ENCODE measurements at regions not wholly inside any gene's neighbourhood (a gene's known extent, or its start where the extent isn't known, plus 50 kb on each side); places are given as distances from the start of the nearest gene placed in this dataset.

GRCh38 chr3:151593928-151594327 is 133.1 kb upstream of the IGSF10 start:
- H3K36me3 ChIP-seq (ENCODE audit: control insufficient read depth in 2 of 2, insufficient read depth in 1 of 2, low read length in 2 of 2) = no peaks in the 10 kb centered on the region
- TF ChIP-seq, protein P1, sequence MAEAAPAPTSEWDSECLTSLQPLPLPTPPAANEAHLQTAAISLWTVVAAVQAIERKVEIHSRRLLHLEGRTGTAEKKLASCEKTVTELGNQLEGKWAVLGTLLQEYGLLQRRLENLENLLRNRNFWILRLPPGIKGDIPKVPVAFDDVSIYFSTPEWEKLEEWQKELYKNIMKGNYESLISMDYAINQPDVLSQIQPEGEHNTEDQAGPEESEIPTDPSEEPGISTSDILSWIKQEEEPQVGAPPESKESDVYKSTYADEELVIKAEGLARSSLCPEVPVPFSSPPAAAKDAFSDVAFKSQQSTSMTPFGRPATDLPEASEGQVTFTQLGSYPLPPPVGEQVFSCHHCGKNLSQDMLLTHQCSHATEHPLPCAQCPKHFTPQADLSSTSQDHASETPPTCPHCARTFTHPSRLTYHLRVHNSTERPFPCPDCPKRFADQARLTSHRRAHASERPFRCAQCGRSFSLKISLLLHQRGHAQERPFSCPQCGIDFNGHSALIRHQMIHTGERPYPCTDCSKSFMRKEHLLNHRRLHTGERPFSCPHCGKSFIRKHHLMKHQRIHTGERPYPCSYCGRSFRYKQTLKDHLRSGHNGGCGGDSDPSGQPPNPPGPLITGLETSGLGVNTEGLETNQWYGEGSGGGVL (tag by site-specific recombination; IDR thresholded peaks at IDR 0.05) = no peak
- TF ChIP-seq SETDB1 (IDR thresholded peaks at IDR 0.05; ENCODE audit: insufficient read length, low read length) = no peak
- no peak for TF ChIP-seq ZNF10 (tag by site-specific recombination; IDR thresholded peaks at IDR 0.05)
- TF ChIP-seq ZNF544 (tag by site-specific recombination; IDR thresholded peaks at IDR 0.05) = no peak
- TF ChIP-seq ZNF174 (tag by site-specific recombination; IDR thresholded peaks at IDR 0.05) = no peak
- TF ChIP-seq, protein P2, sequence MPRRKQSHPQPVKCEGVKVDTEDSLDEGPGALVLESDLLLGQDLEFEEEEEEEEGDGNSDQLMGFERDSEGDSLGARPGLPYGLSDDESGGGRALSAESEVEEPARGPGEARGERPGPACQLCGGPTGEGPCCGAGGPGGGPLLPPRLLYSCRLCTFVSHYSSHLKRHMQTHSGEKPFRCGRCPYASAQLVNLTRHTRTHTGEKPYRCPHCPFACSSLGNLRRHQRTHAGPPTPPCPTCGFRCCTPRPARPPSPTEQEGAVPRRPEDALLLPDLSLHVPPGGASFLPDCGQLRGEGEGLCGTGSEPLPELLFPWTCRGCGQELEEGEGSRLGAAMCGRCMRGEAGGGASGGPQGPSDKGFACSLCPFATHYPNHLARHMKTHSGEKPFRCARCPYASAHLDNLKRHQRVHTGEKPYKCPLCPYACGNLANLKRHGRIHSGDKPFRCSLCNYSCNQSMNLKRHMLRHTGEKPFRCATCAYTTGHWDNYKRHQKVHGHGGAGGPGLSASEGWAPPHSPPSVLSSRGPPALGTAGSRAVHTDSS (tag by site-specific recombination; IDR thresholded peaks at IDR 0.05) = no peak
- TF ChIP-seq, protein P3, sequence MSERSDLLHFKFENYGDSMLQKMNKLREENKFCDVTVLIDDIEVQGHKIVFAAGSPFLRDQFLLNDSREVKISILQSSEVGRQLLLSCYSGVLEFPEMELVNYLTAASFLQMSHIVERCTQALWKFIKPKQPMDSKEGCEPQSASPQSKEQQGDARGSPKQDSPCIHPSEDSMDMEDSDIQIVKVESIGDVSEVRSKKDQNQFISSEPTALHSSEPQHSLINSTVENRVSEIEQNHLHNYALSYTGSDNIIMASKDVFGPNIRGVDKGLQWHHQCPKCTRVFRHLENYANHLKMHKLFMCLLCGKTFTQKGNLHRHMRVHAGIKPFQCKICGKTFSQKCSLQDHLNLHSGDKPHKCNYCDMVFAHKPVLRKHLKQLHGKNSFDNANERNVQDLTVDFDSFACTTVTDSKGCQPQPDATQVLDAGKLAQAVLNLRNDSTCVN (tag by site-specific recombination; optimal IDR thresholded peaks at IDR 0.05) = no peak
- TF ChIP-seq ZNF239 (tag by site-specific recombination; IDR thresholded peaks at IDR 0.05) = no peak
- no peak for TF ChIP-seq ZBTB11 (tag by site-specific recombination; conservative IDR thresholded peaks at IDR 0.05; ENCODE audit: low read depth)
- no peak for TF ChIP-seq KLF9 (tag by site-specific recombination; IDR thresholded peaks at IDR 0.05; ENCODE audit: low read depth)
- TF ChIP-seq SCRT1 (tag by site-specific recombination; IDR thresholded peaks at IDR 0.05; ENCODE audit: borderline replicate concordance) = no peak
- no peak for TF ChIP-seq KLF16 (tag by site-specific recombination; IDR thresholded peaks at IDR 0.05)
- TF ChIP-seq, protein P4, sequence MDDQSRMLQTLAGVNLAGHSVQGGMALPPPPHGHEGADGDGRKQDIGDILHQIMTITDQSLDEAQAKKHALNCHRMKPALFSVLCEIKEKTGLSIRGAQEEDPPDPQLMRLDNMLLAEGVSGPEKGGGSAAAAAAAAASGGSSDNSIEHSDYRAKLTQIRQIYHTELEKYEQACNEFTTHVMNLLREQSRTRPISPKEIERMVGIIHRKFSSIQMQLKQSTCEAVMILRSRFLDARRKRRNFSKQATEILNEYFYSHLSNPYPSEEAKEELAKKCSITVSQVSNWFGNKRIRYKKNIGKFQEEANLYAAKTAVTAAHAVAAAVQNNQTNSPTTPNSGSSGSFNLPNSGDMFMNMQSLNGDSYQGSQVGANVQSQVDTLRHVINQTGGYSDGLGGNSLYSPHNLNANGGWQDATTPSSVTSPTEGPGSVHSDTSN (CRISPR knock-in tag; IDR thresholded peaks at IDR 0.05) = no peak
- no peak for TF ChIP-seq SALL2 (tag by site-specific recombination; IDR thresholded peaks at IDR 0.05; ENCODE audit: borderline replicate concordance)
- no peak for TF ChIP-seq OSR2 (tag by site-specific recombination; IDR thresholded peaks at IDR 0.05)
- TF ChIP-seq, protein P5, sequence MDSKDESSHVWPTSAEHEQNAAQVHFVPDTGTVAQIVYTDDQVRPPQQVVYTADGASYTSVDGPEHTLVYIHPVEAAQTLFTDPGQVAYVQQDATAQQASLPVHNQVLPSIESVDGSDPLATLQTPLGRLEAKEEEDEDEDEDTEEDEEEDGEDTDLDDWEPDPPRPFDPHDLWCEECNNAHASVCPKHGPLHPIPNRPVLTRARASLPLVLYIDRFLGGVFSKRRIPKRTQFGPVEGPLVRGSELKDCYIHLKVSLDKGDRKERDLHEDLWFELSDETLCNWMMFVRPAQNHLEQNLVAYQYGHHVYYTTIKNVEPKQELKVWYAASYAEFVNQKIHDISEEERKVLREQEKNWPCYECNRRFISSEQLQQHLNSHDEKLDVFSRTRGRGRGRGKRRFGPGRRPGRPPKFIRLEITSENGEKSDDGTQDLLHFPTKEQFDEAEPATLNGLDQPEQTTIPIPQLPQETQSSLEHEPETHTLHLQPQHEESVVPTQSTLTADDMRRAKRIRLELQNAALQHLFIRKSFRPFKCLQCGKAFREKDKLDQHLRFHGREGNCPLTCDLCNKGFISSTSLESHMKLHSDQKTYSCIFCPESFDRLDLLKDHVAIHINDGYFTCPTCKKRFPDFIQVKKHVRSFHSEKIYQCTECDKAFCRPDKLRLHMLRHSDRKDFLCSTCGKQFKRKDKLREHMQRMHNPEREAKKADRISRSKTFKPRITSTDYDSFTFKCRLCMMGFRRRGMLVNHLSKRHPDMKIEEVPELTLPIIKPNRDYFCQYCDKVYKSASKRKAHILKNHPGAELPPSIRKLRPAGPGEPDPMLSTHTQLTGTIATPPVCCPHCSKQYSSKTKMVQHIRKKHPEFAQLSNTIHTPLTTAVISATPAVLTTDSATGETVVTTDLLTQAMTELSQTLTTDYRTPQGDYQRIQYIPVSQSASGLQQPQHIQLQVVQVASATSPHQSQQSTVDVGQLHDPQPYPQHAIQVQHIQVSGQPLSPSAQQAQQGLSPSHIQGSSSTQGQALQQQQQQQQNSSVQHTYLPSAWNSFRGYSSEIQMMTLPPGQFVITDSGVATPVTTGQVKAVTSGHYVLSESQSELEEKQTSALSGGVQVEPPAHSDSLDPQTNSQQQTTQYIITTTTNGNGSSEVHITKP (tag by site-specific recombination; IDR thresholded peaks at IDR 0.05) = no peak
- no peak for TF ChIP-seq ZNF341 (tag by site-specific recombination; IDR thresholded peaks at IDR 0.05; ENCODE audit: low read depth)
- no peak for TF ChIP-seq ZNF549 (tag by site-specific recombination; IDR thresholded peaks at IDR 0.05)
- no peak for TF ChIP-seq INSM2 (tag by site-specific recombination; IDR thresholded peaks at IDR 0.05)
- H3K4me3 ChIP-seq (ENCODE audit: low read depth, low read length) = no peak overlapping the region
- H3K27ac ChIP-seq (ENCODE audit: extremely low read depth, low read depth, low read length) = no peak overlapping the region
- ChIA-PET CTCF (interaction anchor here (0.5 to 0.6 kb wide), 2 partner anchors 13 to 198 kb away, joined by 3 to 4 read pairs; no protein-coding TSS in a partner anchor), POLR2A (interaction anchor here (0.6 kb wide), 1 partner anchor 69 kb away, joined by 6 read pairs; no protein-coding TSS in a partner anchor)
- no peaks in the 10 kb centered on the region for H3K9me3 ChIP-seq (ENCODE audit: control insufficient read depth, insufficient read depth, low read depth, low read length)
- H3K4me1 ChIP-seq (ENCODE audit: control insufficient read depth, insufficient read depth, low read length) = no peaks in the 10 kb centered on the region
